OCI-LY1 (cell line): ENCODE measurements at regions not wholly inside any gene's neighbourhood (a gene's known extent, or its start where the extent isn't known, plus 50 kb on each side); places are given as distances from the start of the nearest gene placed in this dataset.

ENCODE experiments used
- CTCF ChIP-seq: fragments of 200-600 bp; sonication (generic), shearing (Covaris generic); IDR thresholded peaks from 2 replicates; pipeline ENCODE4 v1.5.1; 2017; ENCODE audit warnings: mild to moderate bottlenecking, antibody characterized with exemption, low read length, moderate library complexity, mixed read lengths
- EZH2 ChIP-seq: fragments of 200-600 bp; sonication (generic), shearing (Covaris generic); IDR thresholded peaks from 2 replicates; pipeline ENCODE4 v1.8.0; 2017; ENCODE audit warnings: borderline replicate concordance, mixed run types, mild to moderate bottlenecking, antibody characterized with exemption, low read length, moderate library complexity, mixed read lengths

- TF ChIP-seq CTCF (no peak), EZH2 (no peak)
These were observed 814.8 kb downstream of the BRD1 start for GRCh38 chr22:49012712-49013395.
